Neutrophil (primary cell): ENCODE measurements at regions not wholly inside any gene's neighbourhood (a gene's known extent, or its start where the extent isn't known, plus 50 kb on each side); places are given as distances from the start of the nearest gene placed in this dataset.

Experiments used
- H3K27ac ChIP-seq: fragments of 200-600 bp; sonication (generic); 2 replicates; pipeline ENCODE4 v1.5.1; 2016; ENCODE audit warnings: mild to moderate bottlenecking, moderate library complexity
- H3K27me3 ChIP-seq: fragments of 200-600 bp; sonication (generic); 2 replicates; pipeline ENCODE4 v1.6.0; 2016; ENCODE audit warnings: mild to moderate bottlenecking
- H3K36me3 ChIP-seq: fragments of 200-600 bp; sonication (generic); 2 replicates; pipeline ENCODE4 v1.5.1; 2017
- H3K4me1 ChIP-seq, 2 experiments: fragments of 200-600 bp in 1 of 2; sonication (generic) in 1 of 2; 1 replicate in 1 of 2; 2 replicates in 1 of 2; pipeline versions ENCODE4 v1.5.1 to v1.6.1; 2013 to 2016; ENCODE audit warnings: low read depth in 1 of 2, low read length in 1 of 2, mild to moderate bottlenecking in 1 of 2, moderate library complexity in 1 of 2; ENCODE audit not compliant: control insufficient read depth in 1 of 2, insufficient read depth in 1 of 2
- H3K4me3 ChIP-seq, 2 experiments: fragments of 200-600 bp in 1 of 2; sonication (generic) in 1 of 2; 1 replicate in 1 of 2; 2 replicates in 1 of 2; pipeline ENCODE4 v1.5.1; 2013 to 2016; ENCODE audit warnings: low read depth in 1 of 2, low read length in 1 of 2, mild to moderate bottlenecking in 1 of 2, moderate library complexity in 1 of 2
- H3K9me3 ChIP-seq: fragments of 200-600 bp; sonication (generic); 2 replicates; pipeline ENCODE4 v1.5.1; 2016
- CTCF ChIP-seq: fragments of 200-600 bp; sonication (generic); IDR thresholded peaks from 2 replicates; pipeline ENCODE4 v1.5.1; 2016; ENCODE audit warnings: antibody characterized with exemption

DNA sequence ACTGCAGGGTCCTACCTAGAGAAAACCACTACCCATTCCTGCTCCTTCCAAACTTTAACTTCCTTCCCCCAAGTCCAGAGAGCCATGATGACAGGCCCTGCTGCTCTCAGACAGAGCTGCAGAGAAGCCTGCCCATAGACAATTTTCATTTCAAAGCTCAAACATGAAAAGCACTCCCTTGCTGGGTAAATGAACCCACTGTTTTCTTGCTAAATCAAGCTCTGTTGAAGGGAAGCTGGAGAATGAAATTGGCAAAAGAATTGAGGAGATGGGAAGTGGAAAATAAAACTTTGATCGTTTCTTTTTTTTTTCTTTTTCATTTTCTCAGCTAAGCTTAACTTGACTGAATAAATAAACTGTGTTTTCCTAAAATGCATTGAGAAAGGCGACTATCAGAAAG is 331.1 kb upstream of the CPEB2 start:
- no peak for TF ChIP-seq CTCF
- Histone ChIP-seq H3K9me3 (no peaks in the 10 kb centered on the region), H3K4me3 (no peak overlapping the region), H3K36me3 (no peaks in the 10 kb centered on the region), H3K27ac (no peak overlapping the region), H3K4me1 (no peaks in the 10 kb centered on the region), H3K27me3 (no peaks in the 10 kb centered on the region)

- Histone ChIP-seq H3K36me3 (no peaks in the 10 kb centered on the region), H3K4me3 (no peak overlapping the region), H3K27me3 (no peaks in the 10 kb centered on the region), H3K4me1 (no peaks in the 10 kb centered on the region), H3K9me3 (no peaks in the 10 kb centered on the region), H3K27ac (no peak overlapping the region)
- no peak for TF ChIP-seq CTCF
Measured at GRCh38 chr4:14675279-14675985, 326.8 kb upstream of the CPEB2 start.

DNA sequence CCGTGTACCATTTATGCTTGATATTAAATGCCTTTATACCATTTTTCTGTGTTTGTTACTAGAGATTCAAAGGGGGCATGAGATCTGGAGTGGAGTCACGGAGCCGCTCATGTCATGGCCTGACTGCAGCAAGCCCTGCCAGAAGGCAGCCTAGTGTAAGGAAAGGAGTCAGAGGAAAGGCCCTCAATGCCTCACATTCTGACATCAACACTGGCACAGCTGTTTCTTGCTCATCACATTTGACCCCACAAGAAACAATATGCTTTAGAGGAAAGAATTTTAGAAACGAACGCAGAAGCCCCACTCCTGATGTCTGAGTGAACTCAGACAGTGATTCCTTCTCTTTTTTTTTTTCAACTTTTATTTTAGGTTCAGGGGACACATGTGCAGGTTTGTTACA is 322.4 kb upstream of the CPEB2 start:
- Histone ChIP-seq H3K36me3 (no peaks in the 10 kb centered on the region), H3K9me3 (no peaks in the 10 kb centered on the region), H3K4me3 (no peak overlapping the region), H3K27ac (no peak overlapping the region), H3K4me1 (no peaks in the 10 kb centered on the region), H3K27me3 (no peaks in the 10 kb centered on the region)
- TF ChIP-seq CTCF, result no peak

DNA sequence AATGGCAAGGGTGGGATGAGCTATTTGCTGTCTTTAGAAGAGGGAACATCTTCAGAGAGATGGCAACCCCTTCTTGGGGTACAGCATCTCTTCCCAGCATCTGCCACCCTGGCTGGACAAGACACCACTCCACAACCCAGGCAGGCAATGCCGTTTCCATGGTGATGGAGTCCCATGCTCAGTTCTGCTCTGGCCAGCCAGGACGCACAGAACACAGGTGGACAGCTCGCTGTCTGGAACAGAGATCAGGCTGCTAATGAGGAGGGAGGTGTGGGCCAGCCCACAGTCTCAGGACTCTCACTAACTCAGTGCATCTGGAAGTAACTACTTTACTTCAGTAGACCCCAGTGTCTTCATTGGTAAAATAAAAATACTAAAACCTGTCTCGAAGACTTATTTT is 321.0 kb upstream of the CPEB2 start:
- no peaks in the 10 kb centered on the region for H3K9me3 ChIP-seq
- H3K36me3 ChIP-seq, result no peaks in the 10 kb centered on the region
- no peak overlapping the region for H3K4me3 ChIP-seq
- TF ChIP-seq CTCF, result no peak
- no peaks in the 10 kb centered on the region for H3K27me3 ChIP-seq
- no peaks in the 10 kb centered on the region for H3K4me1 ChIP-seq
- H3K27ac ChIP-seq, result no peak overlapping the region

DNA sequence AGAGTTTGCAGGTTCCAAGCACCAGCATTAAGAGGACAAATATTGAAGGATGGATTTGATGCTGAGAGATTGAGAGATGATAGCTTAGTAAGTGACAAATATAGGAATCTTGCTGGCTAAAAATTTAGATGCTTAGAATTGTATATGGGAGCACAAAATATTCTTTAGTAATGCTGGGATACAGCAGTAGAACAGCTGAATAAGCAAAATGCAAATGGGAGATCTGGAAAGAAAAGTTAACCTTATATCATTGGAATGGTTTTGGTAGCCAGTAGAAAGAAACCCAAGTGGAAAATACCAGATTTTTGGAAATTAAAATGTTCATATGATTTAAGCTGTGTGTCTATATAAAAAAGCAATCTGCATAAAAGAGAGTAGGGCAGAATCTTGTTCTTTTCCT is 308.6 kb upstream of the CPEB2 start:
- no peaks in the 10 kb centered on the region for H3K36me3 ChIP-seq
- no peaks in the 10 kb centered on the region for H3K9me3 ChIP-seq
- H3K4me1 ChIP-seq, result no peaks in the 10 kb centered on the region
- no peaks in the 10 kb centered on the region for H3K27me3 ChIP-seq
- H3K4me3 ChIP-seq, result no peak overlapping the region
- H3K27ac ChIP-seq, result no peak overlapping the region
- TF ChIP-seq CTCF, result no peak
